ENCODE measurements at regions not wholly inside any gene's neighbourhood (a gene's known extent, or its start where the extent isn't known, plus 50 kb on each side); places are given as distances from the start of the nearest gene placed in this dataset.

DNA sequence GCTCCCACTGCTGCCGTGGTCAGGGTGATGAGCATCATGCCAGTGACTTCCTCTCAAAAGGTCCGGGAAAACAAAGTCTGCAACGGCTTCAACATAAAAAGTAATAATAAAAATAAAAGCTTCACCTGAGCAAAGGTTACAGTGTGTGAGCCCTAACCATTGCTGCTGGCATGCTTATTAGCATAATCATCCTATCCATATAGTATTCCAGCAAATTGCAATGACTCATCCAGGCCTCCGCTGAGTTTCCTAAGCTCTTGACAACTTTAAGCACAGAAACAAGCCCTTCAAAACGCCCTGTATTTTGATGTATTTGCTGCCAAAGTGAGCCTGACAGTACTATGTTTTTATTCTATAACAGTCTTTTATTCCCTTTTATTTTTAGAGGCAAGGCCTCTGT is 100.5 kb downstream of the AASDH start:
- TF ChIP-seq, protein P1, sequence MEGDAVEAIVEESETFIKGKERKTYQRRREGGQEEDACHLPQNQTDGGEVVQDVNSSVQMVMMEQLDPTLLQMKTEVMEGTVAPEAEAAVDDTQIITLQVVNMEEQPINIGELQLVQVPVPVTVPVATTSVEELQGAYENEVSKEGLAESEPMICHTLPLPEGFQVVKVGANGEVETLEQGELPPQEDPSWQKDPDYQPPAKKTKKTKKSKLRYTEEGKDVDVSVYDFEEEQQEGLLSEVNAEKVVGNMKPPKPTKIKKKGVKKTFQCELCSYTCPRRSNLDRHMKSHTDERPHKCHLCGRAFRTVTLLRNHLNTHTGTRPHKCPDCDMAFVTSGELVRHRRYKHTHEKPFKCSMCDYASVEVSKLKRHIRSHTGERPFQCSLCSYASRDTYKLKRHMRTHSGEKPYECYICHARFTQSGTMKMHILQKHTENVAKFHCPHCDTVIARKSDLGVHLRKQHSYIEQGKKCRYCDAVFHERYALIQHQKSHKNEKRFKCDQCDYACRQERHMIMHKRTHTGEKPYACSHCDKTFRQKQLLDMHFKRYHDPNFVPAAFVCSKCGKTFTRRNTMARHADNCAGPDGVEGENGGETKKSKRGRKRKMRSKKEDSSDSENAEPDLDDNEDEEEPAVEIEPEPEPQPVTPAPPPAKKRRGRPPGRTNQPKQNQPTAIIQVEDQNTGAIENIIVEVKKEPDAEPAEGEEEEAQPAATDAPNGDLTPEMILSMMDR (IDR thresholded peaks at IDR 0.05; ENCODE audit: insufficient read depth, low read depth, low read length): no peak
- no peak for DNase-seq (ENCODE audit: low read depth)
- no peak overlapping the region for H3K4me3 ChIP-seq (ENCODE audit: low read depth, low read length)
- CTCF ChIA-PET: no interaction called here
- H3K36me3 ChIP-seq (ENCODE audit: control insufficient read depth, insufficient read depth, low read length): no peaks in the 10 kb centered on the region
- peaks cover 1% of the 10 kb centered on the region; the same call in 1 of the 2 replicates for H3K27me3 ChIP-seq (ENCODE audit: control insufficient read depth, insufficient read depth, low read length)
- POLR2A ChIA-PET: no interaction called here

DNA sequence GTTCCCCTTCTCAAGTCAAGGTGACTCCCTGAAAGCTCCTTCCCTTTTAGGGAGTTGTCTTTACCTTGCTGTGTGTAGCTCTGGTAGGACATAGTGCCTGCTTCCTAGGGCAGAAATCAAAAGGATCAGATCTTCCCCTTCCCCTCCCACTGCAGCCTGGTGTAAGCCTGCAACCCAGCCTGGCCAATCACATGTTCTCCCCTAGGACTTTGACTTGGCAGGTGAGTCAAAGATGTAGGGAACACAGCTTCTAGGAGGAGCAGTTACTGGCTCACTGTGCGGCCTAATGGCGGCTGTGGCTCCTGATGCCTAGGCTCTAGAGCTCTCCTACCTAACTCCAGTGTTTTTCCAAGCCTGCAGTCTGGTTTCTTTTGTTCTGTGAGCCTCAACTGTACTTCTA is 103.9 kb downstream of the AASDH start:
- DNase-seq (ENCODE audit: low read depth): no peak
- Histone ChIP-seq H3K27me3 (ENCODE audit: control insufficient read depth, insufficient read depth, low read length) (no peaks in the 10 kb centered on the region), H3K36me3 (ENCODE audit: control insufficient read depth, insufficient read depth, low read length) (no peaks in the 10 kb centered on the region), H3K4me3 (ENCODE audit: low read depth, low read length) (no peak overlapping the region)
- ChIA-PET CTCF (no interaction called here), POLR2A (no interaction called here)
- TF ChIP-seq, protein P1 (IDR thresholded peaks at IDR 0.05; ENCODE audit: insufficient read depth, low read depth, low read length): no peak

DNA sequence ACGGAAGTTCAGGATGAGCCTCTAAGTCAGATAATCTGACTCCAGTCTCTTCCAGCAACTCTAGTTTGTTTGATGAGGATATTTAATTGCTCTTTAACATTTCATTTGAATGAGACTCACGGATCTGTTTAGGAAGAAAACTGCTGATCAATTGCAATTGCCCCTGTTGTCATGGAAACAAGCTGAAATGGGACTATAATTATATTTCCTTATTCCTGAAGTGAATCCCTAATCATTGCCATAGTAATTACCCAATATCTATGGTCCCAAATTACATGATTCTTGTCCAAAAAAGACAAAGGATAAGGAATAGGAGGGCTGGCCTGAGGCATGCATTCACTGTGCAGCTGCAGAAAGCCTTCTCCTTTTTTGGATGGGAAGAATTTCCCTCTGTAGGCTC is 105.3 kb downstream of the AASDH start:
- DNase-seq (ENCODE audit: low read depth): no peak
- TF ChIP-seq, protein P1 (IDR thresholded peaks at IDR 0.05; ENCODE audit: insufficient read depth, low read depth, low read length): no peak
- no peaks in the 10 kb centered on the region for H3K36me3 ChIP-seq (ENCODE audit: control insufficient read depth, insufficient read depth, low read length)
- H3K4me3 ChIP-seq (ENCODE audit: low read depth, low read length): no peak overlapping the region
- no peaks in the 10 kb centered on the region for H3K27me3 ChIP-seq (ENCODE audit: control insufficient read depth, insufficient read depth, low read length)
- ChIA-PET POLR2A (no interaction called here), CTCF (interaction anchor here (1.3 kb wide), 1 partner anchor 14 kb away, joined by 4 read pairs; no protein-coding TSS in a partner anchor)

DNA sequence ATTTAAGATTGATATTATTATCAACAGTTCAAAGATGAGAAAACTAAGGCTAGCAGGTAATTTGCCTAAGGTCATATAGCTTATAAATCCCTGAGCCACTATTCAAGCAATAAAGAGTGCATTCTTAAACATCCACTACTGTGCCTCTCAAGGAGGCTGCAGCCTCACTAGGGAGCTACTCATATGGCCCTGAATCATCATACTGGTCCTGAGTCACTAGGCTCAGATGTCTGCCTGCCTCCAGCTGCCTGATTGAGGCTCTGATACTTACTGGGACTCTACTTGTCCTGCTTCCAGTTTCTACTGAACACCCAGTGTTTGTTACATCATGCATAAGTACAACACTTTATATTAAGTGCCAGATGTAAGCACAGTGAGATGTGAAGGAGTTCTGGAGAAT is 110.7 kb downstream of the AASDH start:
- ChIA-PET POLR2A (no interaction called here), CTCF (interaction anchor here (0.7 kb wide), 1 partner anchor 880 kb away, joined by 3 read pairs; no protein-coding TSS in a partner anchor)
- H3K36me3 ChIP-seq (ENCODE audit: control insufficient read depth, insufficient read depth, low read length): no peaks in the 10 kb centered on the region
- TF ChIP-seq, protein P1 (IDR thresholded peaks at IDR 0.05; ENCODE audit: insufficient read depth, low read depth, low read length): no peak
- DNase-seq (ENCODE audit: low read depth): no peak
- H3K27me3 ChIP-seq (ENCODE audit: control insufficient read depth, insufficient read depth, low read length): no peaks in the 10 kb centered on the region
- no peak overlapping the region for H3K4me3 ChIP-seq (ENCODE audit: low read depth, low read length)

DNA sequence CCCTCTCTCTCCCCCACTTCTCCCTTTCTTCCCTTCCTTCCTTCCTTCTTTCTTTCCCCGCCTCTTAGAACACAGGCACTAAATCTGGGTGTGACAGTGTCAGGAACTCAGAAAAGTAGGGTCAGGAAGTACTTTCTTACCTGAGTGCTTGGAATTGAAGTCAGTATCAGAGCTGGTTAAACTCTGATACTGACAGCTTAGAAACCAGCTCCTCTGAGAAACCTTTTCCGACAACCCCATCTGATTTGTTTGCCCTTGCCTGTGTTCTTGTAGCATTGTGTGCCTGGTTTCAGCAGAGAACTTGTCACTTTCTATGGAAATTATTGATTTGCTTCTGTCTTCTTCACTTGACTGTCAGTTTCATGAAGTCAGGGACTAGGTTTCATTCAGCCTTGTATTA is 113.9 kb downstream of the AASDH start:
- CTCF ChIA-PET: no interaction called here
- POLR2A ChIA-PET: no interaction called here
- H3K27me3 ChIP-seq (ENCODE audit: control insufficient read depth, insufficient read depth, low read length): no peaks in the 10 kb centered on the region
- TF ChIP-seq, protein P1 (IDR thresholded peaks at IDR 0.05; ENCODE audit: insufficient read depth, low read depth, low read length): no peak
- no peak for DNase-seq (ENCODE audit: low read depth)
- H3K4me3 ChIP-seq (ENCODE audit: low read depth, low read length): no peak overlapping the region
- H3K36me3 ChIP-seq (ENCODE audit: control insufficient read depth, insufficient read depth, low read length): no peaks in the 10 kb centered on the region

All from BJ (cell line).